HG03103 (cell line): ENCODE measurements at regions not wholly inside any gene's neighbourhood (a gene's known extent, or its start where the extent isn't known, plus 50 kb on each side); places are given as distances from the start of the nearest gene placed in this dataset.
"Not testable (repeated sequence)": the region's sequence is repeated elsewhere in the genome, so short reads cannot be mapped to it uniquely, and the experiment has no call there.

Experiments used
- ATAC-seq: cut with Tn5 transposase; IDR thresholded peaks from one replicate; pipeline ENCODE4 v1.9.1; 2021; ENCODE audit warnings: low read depth; ENCODE audit not compliant: unreplicated experiment

- ATAC-seq = no peak
These were observed 61.4 kb downstream of the NXNL2 start for GRCh38 chr9:88596376-88596775.

GRCh38 chr9:88604836-88605511, 70.0 kb downstream of the NXNL2 start:
- ATAC-seq = no peak

- no peak for ATAC-seq
These were observed 70.8 kb downstream of the NXNL2 start for GRCh38 chr9:88605512-88606362.

- no peak for ATAC-seq
These were observed 79.4 kb downstream of the NXNL2 start for GRCh38 chr9:88614359-88614758.

- ATAC-seq = no peak
These were observed 88.7 kb downstream of the NXNL2 start for GRCh38 chr9:88623698-88624097.

GRCh38 chr9:88628114-88628513, 93.1 kb downstream of the NXNL2 start:
- ATAC-seq = no peak

- no peak for ATAC-seq
These were observed 93.8 kb downstream of the NXNL2 start for GRCh38 chr9:88628811-88629210.

- ATAC-seq = not testable (repeated sequence)
These were observed 95.6 kb downstream of the NXNL2 start for GRCh38 chr9:88630574-88630973.

GRCh38 chr9:88635151-88635550, 100.2 kb downstream of the NXNL2 start:
- ATAC-seq = no peak

- ATAC-seq = no peak
These were observed 106.7 kb downstream of the NXNL2 start for GRCh38 chr9:88641456-88642240.

- no peak for ATAC-seq
These were observed 107.4 kb downstream of the NXNL2 start for GRCh38 chr9:88642336-88642735.

- no peak for ATAC-seq
These were observed 109.0 kb downstream of the NXNL2 start for GRCh38 chr9:88643931-88644330.

- ATAC-seq = no peak
These were observed 110.3 kb downstream of the NXNL2 start for GRCh38 chr9:88645172-88645878.

- no peak for ATAC-seq
These were observed 110.9 kb downstream of the NXNL2 start for GRCh38 chr9:88645879-88646199.

GRCh38 chr9:88646539-88647300, 111.7 kb downstream of the NXNL2 start:
- no peak for ATAC-seq

- ATAC-seq = no peak
These were observed 117.0 kb downstream of the NXNL2 start for GRCh38 chr9:88651682-88652633.

- no peak for ATAC-seq
These were observed 117.9 kb downstream of the NXNL2 start for GRCh38 chr9:88652876-88653275.

GRCh38 chr9:88653406-88653805, 118.4 kb downstream of the NXNL2 start:
- ATAC-seq = no peak

- no peak for ATAC-seq
These were observed 118.9 kb downstream of the NXNL2 start for GRCh38 chr9:88653911-88654310.
